HepG2 (cell line): ENCODE measurements at regions not wholly inside any gene's neighbourhood (a gene's known extent, or its start where the extent isn't known, plus 50 kb on each side); places are given as distances from the start of the nearest gene placed in this dataset.

Experiments
- ARHGAP35 ChIP-seq: sonication (generic); formaldehyde crosslinking; IDR thresholded peaks from 2 replicates; pipeline ENCODE4 v1.9.0; 2022; ENCODE audit warnings: mild to moderate bottlenecking, inconsistent platforms, moderate library complexity, missing genetic modification reagents, borderline replicate concordance
- ATF7-NPFF ChIP-seq: sonication (generic); formaldehyde crosslinking; IDR thresholded peaks from 2 replicates; pipeline ENCODE4 v1.8.1; 2023; ENCODE audit warnings: mild to moderate bottlenecking, low read depth, missing genetic modification reagents, moderate library complexity
- CREM ChIP-seq, 2 experiments: sonication (generic) in 1 of 2; formaldehyde crosslinking in 1 of 2; IDR thresholded peaks; 2 replicates each; pipeline versions ENCODE4 v1.4.0 to v1.6.1; 2016 to 2020; ENCODE audit warnings: antibody characterized with exemption in 1 of 2, mild to moderate bottlenecking in 1 of 2, missing genetic modification reagents in 1 of 2
- E2F5 ChIP-seq: sonication (generic); formaldehyde crosslinking; conservative IDR thresholded peaks from 2 replicates; pipeline ENCODE4 v1.4.0; 2020; ENCODE audit warnings: missing genetic modification reagents
- EZH2 ChIP-seq: conservative IDR thresholded peaks from 2 replicates; pipeline ENCODE4 v1.6.1; 2012; ENCODE audit warnings: mild to moderate bottlenecking, low read depth, low read length, moderate library complexity
- GZF1 ChIP-seq: sonication (generic); formaldehyde crosslinking; IDR thresholded peaks from 2 replicates; pipeline ENCODE4 v1.5.1; 2020; ENCODE audit warnings: mild to moderate bottlenecking, missing genetic modification reagents
- IRF1 ChIP-seq: sonication (generic); formaldehyde crosslinking; IDR thresholded peaks from 2 replicates; pipeline ENCODE4 v1.4.0; 2020; ENCODE audit warnings: low read depth, mild to moderate bottlenecking, missing genetic modification reagents
- TBP ChIP-seq: sonication (generic); formaldehyde crosslinking; IDR thresholded peaks from 2 replicates; pipeline ENCODE4 v1.5.0; 2020; ENCODE audit warnings: missing genetic modification reagents
- ZBTB46 ChIP-seq: sonication (generic); formaldehyde crosslinking; IDR thresholded peaks from 2 replicates; pipeline ENCODE4 v1.4.0; 2020; ENCODE audit warnings: mild to moderate bottlenecking, missing genetic modification reagents, borderline replicate concordance
- ZNF142 ChIP-seq: sonication (generic); formaldehyde crosslinking; IDR thresholded peaks from 2 replicates; pipeline ENCODE4 v1.4.0; 2020; ENCODE audit warnings: missing genetic modification reagents
- ZNF337 ChIP-seq: sonication (generic); formaldehyde crosslinking; IDR thresholded peaks from 2 replicates; pipeline ENCODE4 v1.5.1; 2020; ENCODE audit warnings: missing genetic modification reagents, low read depth, mild to moderate bottlenecking, borderline replicate concordance

GRCh38 chr10:130847170-130847569, 464.4 kb downstream of the TCERG1L start (continued):
- no peak for TF ChIP-seq E2F5 (CRISPR knock-in tag)
- TF ChIP-seq ZNF142 (CRISPR knock-in tag): no peak
- TF ChIP-seq IRF1 (CRISPR knock-in tag): no peak
- TF ChIP-seq ARHGAP35 (CRISPR knock-in tag): no peak
- no peak for TF ChIP-seq ATF7-NPFF
- TF ChIP-seq TBP (CRISPR knock-in tag): no peak
- TF ChIP-seq GZF1 (CRISPR knock-in tag): no peak
- TF ChIP-seq EZH2: no peak
- TF ChIP-seq CREM (IDR thresholded peaks at IDR 0.05): no peak
- TF ChIP-seq CREM (CRISPR knock-in tag; IDR thresholded peaks at IDR 0.05): no peak
- TF ChIP-seq ZNF337 (CRISPR knock-in tag): no peak
- TF ChIP-seq ZBTB46: no peak
- TF ChIP-seq, all 625 proteins: peak for 0
